ENCODE measurements at regions not wholly inside any gene's neighbourhood (a gene's known extent, or its start where the extent isn't known, plus 50 kb on each side); places are given as distances from the start of the nearest gene placed in this dataset.

GRCh38 chr1:8267307-8267706 lies 50.6 kb upstream of the SLC45A1 start:
- Mint-ChIP-seq H3K27ac (no peak overlapping the region), H3K27me3 (peaks cover 6% of the 10 kb centered on the region), H3K9me3 (no peaks in the 10 kb centered on the region), H3K4me3 (no peak overlapping the region), H3K4me1 (ENCODE audit: low read depth) (no peaks in the 10 kb centered on the region), H3K36me3 (ENCODE audit: low read depth) (no peaks in the 10 kb centered on the region)

- H3K9me3 Mint-ChIP-seq = no peaks in the 10 kb centered on the region
- no peaks in the 10 kb centered on the region for H3K36me3 Mint-ChIP-seq (ENCODE audit: low read depth)
- no peak overlapping the region for H3K27ac Mint-ChIP-seq
- H3K27me3 Mint-ChIP-seq = peaks cover 6% of the 10 kb centered on the region
- H3K4me3 Mint-ChIP-seq = no peak overlapping the region
- no peaks in the 10 kb centered on the region for H3K4me1 Mint-ChIP-seq (ENCODE audit: low read depth)
Measured at GRCh38 chr1:8266436-8267165, 51.3 kb upstream of the SLC45A1 start.

GRCh38 chr1:8263791-8264190 lies 54.1 kb upstream of the SLC45A1 start:
- peaks cover 13% of the 10 kb centered on the region for H3K27me3 Mint-ChIP-seq
- no peaks in the 10 kb centered on the region for H3K36me3 Mint-ChIP-seq (ENCODE audit: low read depth)
- H3K9me3 Mint-ChIP-seq = no peaks in the 10 kb centered on the region
- H3K27ac Mint-ChIP-seq = no peak overlapping the region
- no peaks in the 10 kb centered on the region for H3K4me1 Mint-ChIP-seq (ENCODE audit: low read depth)
- no peak overlapping the region for H3K4me3 Mint-ChIP-seq

- Mint-ChIP-seq H3K9me3 (no peaks in the 10 kb centered on the region), H3K4me3 (no peak overlapping the region), H3K27me3 (peaks cover 12% of the 10 kb centered on the region), H3K27ac (no peak overlapping the region), H3K36me3 (ENCODE audit: low read depth) (no peaks in the 10 kb centered on the region), H3K4me1 (ENCODE audit: low read depth) (no peaks in the 10 kb centered on the region)
Measured at GRCh38 chr1:8261398-8261762, 56.5 kb upstream of the SLC45A1 start.

- no peak overlapping the region for H3K27ac Mint-ChIP-seq
Measured at GRCh38 chr1:8259498-8260290, 58.2 kb upstream of the SLC45A1 start.

GRCh38 chr1:8257621-8258020 lies 60.3 kb upstream of the SLC45A1 start:
- H3K27ac Mint-ChIP-seq = no peak overlapping the region
- H3K36me3 Mint-ChIP-seq (ENCODE audit: low read depth) = no peaks in the 10 kb centered on the region
- H3K9me3 Mint-ChIP-seq = no peaks in the 10 kb centered on the region
- H3K4me3 Mint-ChIP-seq = no peak overlapping the region
- H3K27me3 Mint-ChIP-seq = peaks cover 12% of the 10 kb centered on the region
- H3K4me1 Mint-ChIP-seq (ENCODE audit: low read depth) = no peaks in the 10 kb centered on the region

More at GRCh38 chr1:8259498-8260290, 58.2 kb upstream of the SLC45A1 start:
- Mint-ChIP-seq H3K27me3 (peaks cover 12% of the 10 kb centered on the region), H3K4me3 (no peak overlapping the region), H3K9me3 (no peaks in the 10 kb centered on the region), H3K4me1 (ENCODE audit: low read depth) (no peaks in the 10 kb centered on the region), H3K36me3 (ENCODE audit: low read depth) (no peaks in the 10 kb centered on the region)

- Mint-ChIP-seq H3K9me3 (no peaks in the 10 kb centered on the region), H3K36me3 (ENCODE audit: low read depth) (no peaks in the 10 kb centered on the region), H3K4me3 (no peak overlapping the region)
Measured at GRCh38 chr1:8256321-8256720, 61.6 kb upstream of the SLC45A1 start.

GRCh38 chr1:8255712-8256111 lies 62.2 kb upstream of the SLC45A1 start:
- H3K27me3 Mint-ChIP-seq = peaks cover 12% of the 10 kb centered on the region
- H3K27ac Mint-ChIP-seq = no peak overlapping the region
- no peaks in the 10 kb centered on the region for H3K4me1 Mint-ChIP-seq (ENCODE audit: low read depth)
- no peaks in the 10 kb centered on the region for H3K36me3 Mint-ChIP-seq (ENCODE audit: low read depth)
- no peak overlapping the region for H3K4me3 Mint-ChIP-seq
- no peaks in the 10 kb centered on the region for H3K9me3 Mint-ChIP-seq

More at GRCh38 chr1:8256321-8256720, 61.6 kb upstream of the SLC45A1 start:
- H3K4me1 Mint-ChIP-seq (ENCODE audit: low read depth) = no peaks in the 10 kb centered on the region
- H3K27ac Mint-ChIP-seq = no peak overlapping the region
- H3K27me3 Mint-ChIP-seq = peaks cover 12% of the 10 kb centered on the region

- H3K36me3 Mint-ChIP-seq (ENCODE audit: low read depth) = no peaks in the 10 kb centered on the region
- H3K4me1 Mint-ChIP-seq (ENCODE audit: low read depth) = peaks cover 4% of the 10 kb centered on the region
- H3K27ac Mint-ChIP-seq = no peak overlapping the region
- H3K27me3 Mint-ChIP-seq = peaks cover 2% of the 10 kb centered on the region
- no peaks in the 10 kb centered on the region for H3K9me3 Mint-ChIP-seq
- no peak overlapping the region for H3K4me3 Mint-ChIP-seq
Measured at GRCh38 chr1:8252266-8252951, 65.5 kb upstream of the SLC45A1 start.

GRCh38 chr1:8251635-8252034 lies 66.3 kb upstream of the SLC45A1 start:
- Mint-ChIP-seq H3K27me3 (no peaks in the 10 kb centered on the region), H3K4me3 (no peak overlapping the region), H3K27ac (no peak overlapping the region), H3K36me3 (ENCODE audit: low read depth) (no peaks in the 10 kb centered on the region), H3K4me1 (ENCODE audit: low read depth) (peaks cover 4% of the 10 kb centered on the region), H3K9me3 (no peaks in the 10 kb centered on the region)

- Mint-ChIP-seq H3K27ac (no peak overlapping the region), H3K9me3 (no peaks in the 10 kb centered on the region), H3K27me3 (no peaks in the 10 kb centered on the region), H3K4me3 (no peak overlapping the region), H3K4me1 (ENCODE audit: low read depth) (peaks cover 4% of the 10 kb centered on the region), H3K36me3 (ENCODE audit: low read depth) (no peaks in the 10 kb centered on the region)
Measured at GRCh38 chr1:8249838-8250237, 68.1 kb upstream of the SLC45A1 start.

GRCh38 chr1:8247811-8248436 lies 70.0 kb upstream of the SLC45A1 start:
- Mint-ChIP-seq H3K4me3 (no peak overlapping the region), H3K27me3 (no peaks in the 10 kb centered on the region), H3K9me3 (no peaks in the 10 kb centered on the region), H3K4me1 (ENCODE audit: low read depth) (peaks cover 4% of the 10 kb centered on the region), H3K27ac (no peak overlapping the region), H3K36me3 (ENCODE audit: low read depth) (no peaks in the 10 kb centered on the region)

- no peaks in the 10 kb centered on the region for H3K4me1 Mint-ChIP-seq (ENCODE audit: low read depth)
- H3K9me3 Mint-ChIP-seq = no peaks in the 10 kb centered on the region
- peaks cover 7% of the 10 kb centered on the region for H3K27me3 Mint-ChIP-seq
- H3K4me3 Mint-ChIP-seq = no peak overlapping the region
- H3K36me3 Mint-ChIP-seq (ENCODE audit: low read depth) = no peaks in the 10 kb centered on the region
- H3K27ac Mint-ChIP-seq = no peak overlapping the region
Measured at GRCh38 chr1:8244304-8244703, 73.6 kb upstream of the SLC45A1 start.

GRCh38 chr1:8242498-8242897 lies 75.4 kb upstream of the SLC45A1 start:
- peaks cover 7% of the 10 kb centered on the region for H3K27me3 Mint-ChIP-seq
- no peaks in the 10 kb centered on the region for H3K9me3 Mint-ChIP-seq
- no peak overlapping the region for H3K4me3 Mint-ChIP-seq
- H3K27ac Mint-ChIP-seq = no peak overlapping the region
- H3K36me3 Mint-ChIP-seq (ENCODE audit: low read depth) = no peaks in the 10 kb centered on the region
- no peaks in the 10 kb centered on the region for H3K4me1 Mint-ChIP-seq (ENCODE audit: low read depth)

All from stimulated activated naive CD8-positive, alpha-beta T cell treated with anti-CD3 and anti-CD28 coated beads, Interleukin-15, Interleukin-2, amounts not matched to agents 100 ng/mL and 50 ng/mL, for 24 hours (primary cell).